HepG2 (cell line): ENCODE measurements at regions not wholly inside any gene's neighbourhood (a gene's known extent, or its start where the extent isn't known, plus 50 kb on each side); places are given as distances from the start of the nearest gene placed in this dataset.

Source experiments
- FOXK2 ChIP-seq: fragments of 450-650 bp; IDR thresholded peaks from 2 replicates; pipeline ENCODE4 v1.6.1; 2016
- MIER3 ChIP-seq: IDR thresholded peaks from 2 replicates; pipeline ENCODE4 v1.6.1; 2016; ENCODE audit warnings: missing compliant biosample characterization, borderline replicate concordance
- NFATC3 ChIP-seq: sonication (generic); formaldehyde crosslinking; IDR thresholded peaks from 2 replicates; pipeline ENCODE4 v1.5.1; 2020; ENCODE audit warnings: mild to moderate bottlenecking, missing genetic modification reagents
- TAF15 ChIP-seq: fragments of 200-400 bp; formaldehyde crosslinking; IDR thresholded peaks from one replicate; pipeline ENCODE4 v1.6.1; 2018; ENCODE audit warnings: mild to moderate bottlenecking, low read depth, low read length; ENCODE audit not compliant: poor library complexity, severe bottlenecking
- THYN1 ChIP-seq: sonication (generic); formaldehyde crosslinking; IDR thresholded peaks from 2 replicates; pipeline ENCODE4 v1.8.1; 2023; ENCODE audit warnings: low read depth, mild to moderate bottlenecking, moderate library complexity, missing genetic modification reagents, borderline replicate concordance
- ZFAT ChIP-seq: sonication (generic); formaldehyde crosslinking; conservative IDR thresholded peaks from 2 replicates; pipeline ENCODE4 v1.8.1; 2023; ENCODE audit warnings: missing genetic modification reagents, inconsistent platforms
- ZMYM3 ChIP-seq: sonication (generic); formaldehyde crosslinking; IDR thresholded peaks from 2 replicates; pipeline ENCODE4 v1.5.1; 2020; ENCODE audit warnings: mild to moderate bottlenecking, missing genetic modification reagents
- ZNF615 ChIP-seq: sonication (generic); formaldehyde crosslinking; IDR thresholded peaks from 2 replicates; pipeline ENCODE4 v1.5.0; 2020; ENCODE audit warnings: mild to moderate bottlenecking, missing genetic modification reagents, borderline replicate concordance
- ZNF713 ChIP-seq: sonication (generic); formaldehyde crosslinking; IDR thresholded peaks from 2 replicates; pipeline ENCODE4 v1.4.0; 2020; ENCODE audit warnings: mild to moderate bottlenecking, missing genetic modification reagents
- ZZZ3 ChIP-seq: sonication (generic); formaldehyde crosslinking; IDR thresholded peaks from 2 replicates; pipeline ENCODE4 v1.4.0; 2020; ENCODE audit warnings: missing genetic modification reagents, mild to moderate bottlenecking, borderline replicate concordance
- TF ChIP-seq, protein P1 (sequence below): sonication (generic); formaldehyde crosslinking; IDR thresholded peaks from 2 replicates; pipeline ENCODE4 v1.4.0; 2020; ENCODE audit warnings: low read depth, missing genetic modification reagents
- TF ChIP-seq, protein P2 (sequence below): sonication (generic); formaldehyde crosslinking; IDR thresholded peaks from 2 replicates; pipeline ENCODE4 v1.5.0; 2020; ENCODE audit warnings: mild to moderate bottlenecking, missing genetic modification reagents, borderline replicate concordance

DNA sequence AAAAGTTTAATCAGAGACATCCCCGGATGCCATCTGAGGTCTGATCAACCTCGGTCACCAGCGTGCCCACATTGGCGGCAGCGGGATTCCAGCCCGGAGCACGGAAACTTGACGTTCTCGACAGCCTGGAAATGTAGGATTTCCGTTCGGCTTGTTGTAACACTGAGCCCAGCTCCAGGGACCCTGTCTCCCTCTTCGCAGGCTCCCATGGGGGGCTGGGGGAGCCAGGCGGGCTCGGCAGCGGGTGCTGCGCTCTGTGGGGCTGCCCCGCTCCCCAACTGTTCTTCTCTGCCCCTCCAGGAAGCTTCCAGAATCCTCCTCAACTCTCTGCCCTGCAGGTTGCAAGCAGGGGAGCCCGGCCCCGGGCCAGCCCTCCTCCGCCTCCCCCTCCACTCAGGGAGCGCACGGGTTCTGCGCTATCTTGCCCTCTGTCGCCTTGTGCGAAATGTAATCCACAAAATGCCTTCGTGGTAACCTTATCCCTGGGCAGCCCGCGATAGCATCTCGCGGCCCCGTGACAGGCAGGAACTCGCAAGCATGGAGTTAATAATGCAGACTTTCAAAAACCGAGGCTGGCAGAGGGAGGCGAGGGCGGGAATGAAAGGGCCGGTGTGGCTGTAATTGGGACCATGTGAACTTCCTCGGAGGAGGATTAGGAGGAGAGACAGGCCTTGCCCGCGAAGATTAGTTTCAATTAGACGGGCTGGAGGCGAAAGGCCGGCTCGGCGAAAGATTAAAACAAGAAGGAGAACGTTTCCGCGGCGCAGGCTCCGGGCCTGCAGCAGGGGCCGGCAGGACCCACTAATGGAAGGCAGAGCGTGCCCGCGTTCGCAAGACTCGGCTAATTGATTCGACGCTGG is 53.9 kb upstream of the TTC34 start (continued):
- TF ChIP-seq, protein P1, sequence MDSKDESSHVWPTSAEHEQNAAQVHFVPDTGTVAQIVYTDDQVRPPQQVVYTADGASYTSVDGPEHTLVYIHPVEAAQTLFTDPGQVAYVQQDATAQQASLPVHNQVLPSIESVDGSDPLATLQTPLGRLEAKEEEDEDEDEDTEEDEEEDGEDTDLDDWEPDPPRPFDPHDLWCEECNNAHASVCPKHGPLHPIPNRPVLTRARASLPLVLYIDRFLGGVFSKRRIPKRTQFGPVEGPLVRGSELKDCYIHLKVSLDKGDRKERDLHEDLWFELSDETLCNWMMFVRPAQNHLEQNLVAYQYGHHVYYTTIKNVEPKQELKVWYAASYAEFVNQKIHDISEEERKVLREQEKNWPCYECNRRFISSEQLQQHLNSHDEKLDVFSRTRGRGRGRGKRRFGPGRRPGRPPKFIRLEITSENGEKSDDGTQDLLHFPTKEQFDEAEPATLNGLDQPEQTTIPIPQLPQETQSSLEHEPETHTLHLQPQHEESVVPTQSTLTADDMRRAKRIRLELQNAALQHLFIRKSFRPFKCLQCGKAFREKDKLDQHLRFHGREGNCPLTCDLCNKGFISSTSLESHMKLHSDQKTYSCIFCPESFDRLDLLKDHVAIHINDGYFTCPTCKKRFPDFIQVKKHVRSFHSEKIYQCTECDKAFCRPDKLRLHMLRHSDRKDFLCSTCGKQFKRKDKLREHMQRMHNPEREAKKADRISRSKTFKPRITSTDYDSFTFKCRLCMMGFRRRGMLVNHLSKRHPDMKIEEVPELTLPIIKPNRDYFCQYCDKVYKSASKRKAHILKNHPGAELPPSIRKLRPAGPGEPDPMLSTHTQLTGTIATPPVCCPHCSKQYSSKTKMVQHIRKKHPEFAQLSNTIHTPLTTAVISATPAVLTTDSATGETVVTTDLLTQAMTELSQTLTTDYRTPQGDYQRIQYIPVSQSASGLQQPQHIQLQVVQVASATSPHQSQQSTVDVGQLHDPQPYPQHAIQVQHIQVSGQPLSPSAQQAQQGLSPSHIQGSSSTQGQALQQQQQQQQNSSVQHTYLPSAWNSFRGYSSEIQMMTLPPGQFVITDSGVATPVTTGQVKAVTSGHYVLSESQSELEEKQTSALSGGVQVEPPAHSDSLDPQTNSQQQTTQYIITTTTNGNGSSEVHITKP: no peak
- TF ChIP-seq NFATC3 (CRISPR knock-in tag) (no peak), ZNF615 (CRISPR knock-in tag) (no peak), ZFAT (no peak), FOXK2 (no peak), ZNF713 (no peak), ZMYM3 (CRISPR knock-in tag) (no peak), ZZZ3 (CRISPR knock-in tag) (no peak), TAF15 (no peak), MIER3 (CRISPR knock-in tag) (no peak), THYN1 (CRISPR knock-in tag) (no peak)
- TF ChIP-seq, protein P2, sequence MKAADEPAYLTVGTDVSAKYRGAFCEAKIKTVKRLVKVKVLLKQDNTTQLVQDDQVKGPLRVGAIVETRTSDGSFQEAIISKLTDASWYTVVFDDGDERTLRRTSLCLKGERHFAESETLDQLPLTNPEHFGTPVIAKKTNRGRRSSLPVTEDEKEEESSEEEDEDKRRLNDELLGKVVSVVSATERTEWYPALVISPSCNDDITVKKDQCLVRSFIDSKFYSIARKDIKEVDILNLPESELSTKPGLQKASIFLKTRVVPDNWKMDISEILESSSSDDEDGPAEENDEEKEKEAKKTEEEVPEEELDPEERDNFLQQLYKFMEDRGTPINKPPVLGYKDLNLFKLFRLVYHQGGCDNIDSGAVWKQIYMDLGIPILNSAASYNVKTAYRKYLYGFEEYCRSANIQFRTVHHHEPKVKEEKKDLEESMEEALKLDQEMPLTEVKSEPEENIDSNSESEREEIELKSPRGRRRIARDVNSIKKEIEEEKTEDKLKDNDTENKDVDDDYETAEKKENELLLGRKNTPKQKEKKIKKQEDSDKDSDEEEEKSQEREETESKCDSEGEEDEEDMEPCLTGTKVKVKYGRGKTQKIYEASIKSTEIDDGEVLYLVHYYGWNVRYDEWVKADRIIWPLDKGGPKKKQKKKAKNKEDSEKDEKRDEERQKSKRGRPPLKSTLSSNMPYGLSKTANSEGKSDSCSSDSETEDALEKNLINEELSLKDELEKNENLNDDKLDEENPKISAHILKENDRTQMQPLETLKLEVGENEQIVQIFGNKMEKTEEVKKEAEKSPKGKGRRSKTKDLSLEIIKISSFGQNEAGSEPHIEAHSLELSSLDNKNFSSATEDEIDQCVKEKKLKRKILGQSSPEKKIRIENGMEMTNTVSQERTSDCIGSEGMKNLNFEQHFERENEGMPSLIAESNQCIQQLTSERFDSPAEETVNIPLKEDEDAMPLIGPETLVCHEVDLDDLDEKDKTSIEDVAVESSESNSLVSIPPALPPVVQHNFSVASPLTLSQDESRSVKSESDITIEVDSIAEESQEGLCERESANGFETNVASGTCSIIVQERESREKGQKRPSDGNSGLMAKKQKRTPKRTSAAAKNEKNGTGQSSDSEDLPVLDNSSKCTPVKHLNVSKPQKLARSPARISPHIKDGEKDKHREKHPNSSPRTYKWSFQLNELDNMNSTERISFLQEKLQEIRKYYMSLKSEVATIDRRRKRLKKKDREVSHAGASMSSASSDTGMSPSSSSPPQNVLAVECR: no peak
